GM19452 (cell line): ENCODE measurements at regions not wholly inside any gene's neighbourhood (a gene's known extent, or its start where the extent isn't known, plus 50 kb on each side); places are given as distances from the start of the nearest gene placed in this dataset.
"Not testable (repeated sequence)": the region's sequence is repeated elsewhere in the genome, so short reads cannot be mapped to it uniquely, and the experiment has no call there.

Experiments
- ATAC-seq: cut with Tn5 transposase; IDR thresholded peaks from one replicate; pipeline ENCODE4 v1.9.1; 2021; ENCODE audit not compliant: unreplicated experiment

GRCh38 chr7:35853194-35853593 is 52.3 kb downstream of the SEPTIN7 start:
- ATAC-seq = not testable (repeated sequence)

DNA sequence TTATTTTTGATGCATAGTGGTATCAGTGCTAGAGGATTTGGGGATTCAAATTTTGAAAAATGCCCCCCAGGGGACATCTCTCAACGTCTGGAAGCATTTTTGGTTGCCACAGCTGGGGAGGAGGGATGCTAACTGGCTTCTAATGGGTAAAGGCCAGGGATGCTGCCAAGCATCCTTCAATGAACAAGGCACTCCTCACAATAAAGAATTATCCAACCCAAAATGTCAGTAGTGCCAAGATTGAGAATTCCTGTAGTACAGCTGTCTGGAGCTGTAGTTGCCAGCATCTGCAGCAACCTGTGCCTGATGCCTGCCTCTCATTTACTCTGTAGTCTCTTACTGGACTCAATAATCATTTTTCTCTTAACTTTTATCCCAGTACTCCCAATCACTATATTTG is 53.5 kb downstream of the SEPTIN7 start:
- ATAC-seq = no peak

DNA sequence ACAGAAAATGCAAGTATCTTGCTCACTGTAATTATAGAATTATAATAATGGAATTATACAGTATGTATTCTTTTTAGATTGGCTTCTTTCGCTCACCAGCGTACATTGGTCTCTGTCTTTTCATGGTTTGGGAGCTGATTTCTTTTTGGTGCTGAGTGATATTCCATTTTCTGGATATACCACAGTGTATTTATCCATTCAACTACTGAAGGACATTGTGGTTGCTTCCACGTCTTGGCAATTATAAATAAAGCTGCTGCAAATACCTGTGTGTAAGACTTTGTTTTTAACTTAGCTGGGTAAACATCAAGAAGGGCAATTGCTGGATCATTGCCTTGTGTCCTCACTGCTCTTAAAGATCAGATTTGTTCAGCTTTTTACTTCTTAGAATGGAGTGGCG is 55.3 kb downstream of the SEPTIN7 start:
- ATAC-seq = no peak

- ATAC-seq = no peak
Observed at GRCh38 chr7:35860664-35861063, 59.8 kb downstream of the SEPTIN7 start.

- ATAC-seq = no peak
Observed at GRCh38 chr7:35865287-35865686, 64.4 kb downstream of the SEPTIN7 start.

- ATAC-seq = no peak
Observed at GRCh38 chr7:35866186-35866585, 65.3 kb downstream of the SEPTIN7 start.

DNA sequence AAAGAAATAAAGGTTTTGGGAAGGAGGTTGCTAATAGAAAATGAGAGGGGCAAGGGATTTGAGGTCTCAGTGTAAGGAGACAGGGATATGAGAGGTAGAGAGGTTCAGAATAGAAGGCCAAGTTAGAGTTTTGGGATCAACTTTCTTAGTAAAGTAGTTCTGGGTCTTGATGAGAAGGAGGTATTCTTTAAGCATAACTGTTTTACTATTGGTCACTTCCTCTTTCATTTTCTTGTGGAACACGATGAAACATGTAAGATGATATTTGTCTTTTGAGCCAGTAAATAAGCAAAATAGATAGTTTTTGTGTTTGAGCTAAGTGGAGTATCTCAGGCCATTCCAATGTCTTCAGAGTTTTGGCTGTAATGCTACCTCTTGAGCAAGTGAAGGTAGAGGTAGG is 68.3 kb downstream of the SEPTIN7 start:
- not testable (repeated sequence) for ATAC-seq

DNA sequence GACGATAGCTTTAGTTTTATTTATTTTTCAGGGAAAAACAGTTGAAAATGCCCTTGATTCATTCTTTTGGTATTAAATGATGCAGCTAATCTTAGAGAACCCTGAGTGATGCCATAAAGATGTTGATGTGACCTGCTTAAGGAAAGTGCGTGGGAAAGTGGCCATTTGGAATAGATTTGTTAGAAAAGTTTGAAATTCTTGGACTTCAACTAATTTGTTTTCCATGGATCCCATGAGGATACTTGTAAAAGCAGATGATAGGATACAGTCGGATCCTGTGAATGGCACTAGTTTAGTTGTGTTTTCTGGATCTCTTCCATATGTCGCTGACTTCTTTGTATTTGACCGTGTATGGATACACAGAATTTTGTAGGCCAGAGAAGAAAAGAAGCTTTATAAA is 69.0 kb downstream of the SEPTIN7 start:
- no peak for ATAC-seq

GRCh38 chr7:35871856-35872255 is 71.0 kb downstream of the SEPTIN7 start:
- ATAC-seq = no peak

- no peak for ATAC-seq
Observed at GRCh38 chr7:35874886-35875285, 74.0 kb downstream of the SEPTIN7 start.

GRCh38 chr7:35875292-35875691 is 74.4 kb downstream of the SEPTIN7 start:
- ATAC-seq = no peak

DNA sequence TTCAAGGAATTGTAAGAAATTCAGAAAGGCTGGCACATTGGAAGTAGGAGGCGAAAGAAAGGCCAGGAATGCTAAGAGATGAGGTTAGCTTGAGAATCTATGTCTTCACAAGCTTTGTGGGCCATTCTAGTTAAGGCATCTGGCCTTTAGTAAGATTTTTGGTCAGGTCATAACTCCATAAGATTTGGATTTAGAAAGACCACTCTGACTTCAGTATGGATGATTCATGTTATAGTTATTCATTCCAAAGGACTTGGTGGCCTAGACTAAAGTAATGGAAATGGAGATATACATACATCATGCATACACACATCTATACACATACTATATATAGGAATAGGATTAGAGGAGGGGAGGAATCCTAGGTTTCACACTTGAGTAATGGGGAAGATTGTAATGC is 77.5 kb downstream of the SEPTIN7 start:
- ATAC-seq = no peak

GRCh38 chr7:35887430-35887829 is 86.6 kb downstream of the SEPTIN7 start:
- ATAC-seq = not testable (repeated sequence)

DNA sequence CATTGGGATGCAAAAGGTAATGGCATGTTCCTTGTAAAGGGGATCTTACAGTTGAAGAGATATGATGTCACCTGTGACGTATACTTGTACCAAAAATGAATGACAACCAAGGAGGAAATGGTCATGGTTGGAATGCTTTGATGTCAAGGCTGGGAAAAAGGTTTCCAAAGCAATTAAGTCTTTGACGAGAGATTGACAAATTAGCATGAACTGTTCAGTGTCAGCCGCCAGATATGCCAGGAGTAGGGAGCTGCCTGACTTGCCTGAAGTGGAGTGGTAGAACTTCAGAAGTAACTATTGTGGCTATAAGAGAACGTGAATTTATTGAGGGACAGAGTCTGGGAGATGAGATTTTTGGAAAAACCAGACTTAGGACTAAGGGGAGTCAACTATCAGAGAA is 88.1 kb downstream of the SEPTIN7 start:
- no peak for ATAC-seq

GRCh38 chr7:35889870-35890269 is 89.0 kb downstream of the SEPTIN7 start:
- no peak for ATAC-seq

DNA sequence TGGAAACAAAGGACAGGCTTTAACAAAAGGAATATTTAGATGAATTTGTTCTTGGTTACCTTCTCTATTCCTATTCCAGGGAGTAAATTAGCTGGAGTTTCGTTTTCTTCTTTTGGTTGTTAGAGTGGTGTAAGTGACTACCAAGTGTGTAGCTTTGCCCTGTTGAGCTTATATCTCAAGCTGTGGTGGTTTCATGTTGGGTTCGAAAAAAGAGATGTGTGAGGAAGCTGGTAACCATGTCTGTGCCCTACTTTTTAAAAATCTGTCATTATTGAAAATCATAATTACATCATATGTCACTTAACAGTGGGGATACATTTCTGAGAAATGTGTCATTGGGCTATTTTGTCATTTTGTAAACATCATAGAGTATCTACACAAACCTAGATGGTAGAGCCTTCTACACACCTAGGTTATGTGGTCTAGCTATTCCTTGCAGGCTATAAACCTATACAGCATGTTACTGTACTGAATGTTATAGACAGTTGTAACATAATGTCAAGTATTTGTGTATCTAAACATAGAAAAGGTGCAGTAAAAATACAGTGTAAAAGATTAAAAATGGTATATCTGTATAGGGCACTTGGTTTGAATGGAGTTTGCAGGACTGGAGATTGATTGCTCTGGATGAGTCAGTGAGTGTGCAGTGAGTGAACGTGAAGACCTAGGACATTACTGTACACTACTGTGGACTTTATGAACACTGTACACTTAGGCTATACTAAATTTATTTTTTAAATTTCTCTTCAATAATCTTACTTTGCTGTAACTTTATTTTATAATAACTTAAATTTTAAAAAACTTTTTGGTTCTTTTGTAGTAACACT is 90.4 kb downstream of the SEPTIN7 start:
- no peak for ATAC-seq

DNA sequence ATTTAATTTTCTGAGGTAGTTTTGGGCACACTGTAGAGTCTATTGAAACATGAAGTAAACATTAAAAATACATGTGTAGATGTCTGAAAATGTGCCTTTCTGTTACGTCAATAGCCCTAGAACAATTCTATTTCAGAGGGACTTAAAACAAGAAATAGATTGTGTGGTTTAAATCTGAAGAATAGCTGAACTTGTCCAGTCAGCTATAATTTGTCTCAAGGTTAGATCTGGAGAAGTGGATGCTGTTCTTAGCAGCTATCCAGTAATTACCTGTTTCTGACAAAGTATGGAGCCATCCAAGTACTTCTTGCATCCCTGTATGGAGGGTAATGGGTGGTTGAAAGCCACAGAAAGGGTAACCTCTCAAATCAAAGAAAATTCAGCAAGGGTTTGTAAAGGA is 92.8 kb downstream of the SEPTIN7 start:
- ATAC-seq = no peak

- no peak for ATAC-seq
Observed at GRCh38 chr7:35894721-35895120, 93.9 kb downstream of the SEPTIN7 start.

DNA sequence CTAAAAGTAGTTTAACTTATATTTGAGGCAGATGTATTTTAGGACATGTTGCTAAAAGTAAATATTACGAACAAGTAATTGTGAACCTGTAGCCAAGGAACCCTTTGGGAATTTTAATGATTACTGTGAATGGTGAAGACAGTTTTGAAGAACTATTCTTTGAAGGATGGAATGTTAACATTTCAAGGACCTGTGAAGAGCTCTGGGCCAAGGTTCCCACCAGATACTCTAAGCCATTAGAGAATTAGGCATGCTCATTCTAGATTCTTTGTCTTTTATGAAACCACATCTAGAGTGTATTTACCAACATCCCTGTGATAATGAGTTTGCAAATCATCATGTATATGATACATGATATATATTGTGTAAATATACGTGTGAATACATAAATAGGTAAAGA is 99.8 kb downstream of the SEPTIN7 start:
- no peak for ATAC-seq

DNA sequence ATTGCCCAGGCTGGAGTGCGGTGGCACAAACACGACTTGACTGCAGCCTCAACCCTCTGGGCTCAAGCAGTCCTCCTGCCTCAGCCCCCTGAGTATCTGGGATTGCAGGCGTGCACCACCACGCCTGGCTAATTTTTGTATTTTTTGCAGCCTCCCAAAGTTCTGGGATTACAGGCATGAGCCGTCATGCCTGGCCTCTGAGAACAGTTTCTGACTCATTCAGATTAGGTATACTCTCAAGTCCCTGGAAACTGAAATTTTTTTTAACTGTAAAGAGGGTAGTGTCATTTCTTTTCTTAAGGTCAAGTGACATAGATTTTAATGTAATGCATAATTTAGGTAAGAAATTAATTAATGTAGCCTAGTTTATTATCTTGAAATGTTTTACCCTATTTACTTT is 104.7 kb downstream of the SEPTIN7 start:
- ATAC-seq = no peak

GRCh38 chr7:35906191-35906908 is 105.5 kb downstream of the SEPTIN7 start:
- peak; percentile 75 for ATAC-seq
